A549 (cell line): ENCODE measurements at regions not wholly inside any gene's neighbourhood (a gene's known extent, or its start where the extent isn't known, plus 50 kb on each side); places are given as distances from the start of the nearest gene placed in this dataset.
"Not testable (repeated sequence)": the region's sequence is repeated elsewhere in the genome, so short reads cannot be mapped to it uniquely, and the experiment has no call there.

Source experiments
- MAX ChIP-seq: IDR thresholded peaks from 2 replicates; pipeline ENCODE4 v1.6.1; 2012
- RFX5 ChIP-seq: fragments of 450-650 bp; IDR thresholded peaks from 2 replicates; pipeline ENCODE4 v1.7.1; 2014; ENCODE audit warnings: antibody characterized with exemption, mild to moderate bottlenecking, moderate library complexity
- ZFP36 ChIP-seq: fragments of 450-650 bp; IDR thresholded peaks from 2 replicates; pipeline ENCODE4 v1.6.1; 2014; ENCODE audit warnings: borderline replicate concordance; ENCODE audit not compliant: partially characterized antibody

- not testable (repeated sequence) for TF ChIP-seq RFX5, MAX, ZFP36
These were observed 442.6 kb upstream of the PROX1 start for GRCh38 chr1:213545181-213545580.
